Neural cell (in vitro differentiated cells): ENCODE measurements at regions not wholly inside any gene's neighbourhood (a gene's known extent, or its start where the extent isn't known, plus 50 kb on each side); places are given as distances from the start of the nearest gene placed in this dataset.

ENCODE experiments used
- H2AFZ ChIP-seq: fragments of 200-600, 300-800 bp; sonication (generic), shearing (Covaris generic); 2 replicates; pipeline ENCODE4 v1.6.0; 2014; ENCODE audit warnings: low read depth, mild to moderate bottlenecking, antibody characterized with exemption, low read length, moderate library complexity
- H3F3A ChIP-seq: fragments of 200-600 bp; shearing (Covaris generic); 2 replicates; pipeline ENCODE4 v1.6.1; 2016; ENCODE audit warnings: mild to moderate bottlenecking, moderate library complexity, mixed read lengths, antibody characterized with exemption, low read length; ENCODE audit not compliant: insufficient read depth, poor library complexity, severe bottlenecking
- H3K27ac ChIP-seq: fragments of 200-600, 300-800 bp; sonication (generic), shearing (Covaris generic); 2 replicates; pipeline ENCODE4 v1.5.1; 2014; ENCODE audit warnings: mild to moderate bottlenecking, low read length, moderate library complexity
- H3K27me3 ChIP-seq: fragments of 300-800, 200-600 bp; sonication (generic), shearing (Covaris generic); 2 replicates; pipeline ENCODE4 v1.6.0; 2014; ENCODE audit warnings: mild to moderate bottlenecking, low read depth, low read length, moderate library complexity; ENCODE audit not compliant: insufficient read depth
- H3K36me3 ChIP-seq: fragments of 300-800, 200-600 bp; sonication (generic), shearing (Covaris generic); 2 replicates; pipeline ENCODE4 v1.5.1; 2014; ENCODE audit warnings: mild to moderate bottlenecking, antibody characterized with exemption, low read length, moderate library complexity; ENCODE audit not compliant: insufficient read depth
- H3K4me2 ChIP-seq: fragments of 300-800, 200-600 bp; sonication (generic), shearing (Covaris generic); 2 replicates; pipeline ENCODE4 v1.6.0; 2014; ENCODE audit warnings: mild to moderate bottlenecking, low read length
- H3K4me3 ChIP-seq: fragments of 300-800, 200-600 bp; sonication (generic), shearing (Covaris generic); 2 replicates; pipeline ENCODE4 v1.5.1; 2014; ENCODE audit warnings: mild to moderate bottlenecking, low read length, moderate library complexity
- H3K79me2 ChIP-seq: fragments of 200-600 bp; shearing (Covaris generic); replicated peaks from 2 replicates; pipeline ENCODE4 v1.6.0; 2014; ENCODE audit warnings: mild to moderate bottlenecking, low read length, moderate library complexity; ENCODE audit not compliant: insufficient read depth
- H3K9ac ChIP-seq: fragments of 300-800, 200-600 bp; sonication (generic), shearing (Covaris generic); 2 replicates; pipeline ENCODE4 v1.6.1; 2016; ENCODE audit warnings: mild to moderate bottlenecking, low read length, mixed read lengths
- H3K9me2 ChIP-seq: fragments of 200-600 bp; shearing (Covaris generic); 2 replicates; pipeline ENCODE4 v1.6.1; 2016; ENCODE audit warnings: mild to moderate bottlenecking, low read length, mixed read lengths; ENCODE audit not compliant: insufficient read depth
- H3K9me3 ChIP-seq: fragments of 200-600, 300-800 bp; sonication (generic), shearing (Covaris generic); 2 replicates; pipeline ENCODE4 v1.6.1; 2016; ENCODE audit warnings: mild to moderate bottlenecking, mixed run types, low read length, moderate library complexity, mixed read lengths
- H4K20me1 ChIP-seq: fragments of 200-600 bp; shearing (Covaris generic); 2 replicates; pipeline ENCODE4 v1.6.1; 2016; ENCODE audit warnings: mild to moderate bottlenecking, mixed run types; ENCODE audit not compliant: insufficient read depth
- CTCF ChIP-seq: fragments of 450-650 bp; IDR thresholded peaks from 2 replicates; pipeline ENCODE4 v1.5.1; 2014; ENCODE audit warnings: antibody characterized with exemption, mild to moderate bottlenecking, moderate library complexity; ENCODE audit not compliant: poor library complexity, severe bottlenecking
- EP300 ChIP-seq: fragments of 450-650 bp; conservative IDR thresholded peaks from 2 replicates; pipeline ENCODE4 v1.6.1; 2014; ENCODE audit warnings: antibody characterized with exemption, mild to moderate bottlenecking, moderate library complexity; ENCODE audit not compliant: poor library complexity, severe bottlenecking
- EZH2 ChIP-seq: fragments of 200-600, 300-800 bp; shearing (Covaris generic), sonication (generic); IDR thresholded peaks from 2 replicates; pipeline ENCODE4 v1.6.1; 2014; ENCODE audit warnings: antibody characterized with exemption, low read length, borderline replicate concordance, mild to moderate bottlenecking; ENCODE audit not compliant: insufficient read depth, poor library complexity, severe bottlenecking
- MXI1 ChIP-seq: fragments of 450-650 bp; conservative IDR thresholded peaks from 2 replicates; pipeline ENCODE4 v1.6.1; 2014; ENCODE audit warnings: antibody characterized with exemption, mild to moderate bottlenecking; ENCODE audit not compliant: poor library complexity, severe bottlenecking
- POLR2AphosphoS5 ChIP-seq: IDR thresholded peaks from 2 replicates; pipeline ENCODE4 v1.6.1; 2012
- RAD21 ChIP-seq: fragments of 450-650 bp; conservative IDR thresholded peaks from 2 replicates; pipeline ENCODE4 v1.6.1; 2014; ENCODE audit warnings: antibody characterized with exemption, mild to moderate bottlenecking, moderate library complexity
- REST ChIP-seq: IDR thresholded peaks from 2 replicates; pipeline ENCODE4 v1.6.1; 2012; ENCODE audit warnings: borderline replicate concordance
- SMC3 ChIP-seq: fragments of 450-650 bp; conservative IDR thresholded peaks from 2 replicates; pipeline ENCODE4 v1.6.1; 2014; ENCODE audit warnings: antibody characterized with exemption, mild to moderate bottlenecking, moderate library complexity; ENCODE audit not compliant: poor library complexity
- TAF1 ChIP-seq: IDR thresholded peaks from 2 replicates; pipeline ENCODE4 v1.6.1; 2012; ENCODE audit warnings: low read depth

GRCh38 chr20:7601431-7601830 is 338.8 kb downstream of the HAO1 start:
- Histone ChIP-seq H4K20me1 (no peaks in the 10 kb centered on the region), H3K79me2 (no peaks in the 10 kb centered on the region), H3K36me3 (no peaks in the 10 kb centered on the region), H3K27ac (no peak overlapping the region), H3K4me3 (no peak overlapping the region), H3F3A (no peaks in the 10 kb centered on the region), H2AFZ (no peak overlapping the region), H3K9me2 (no peaks in the 10 kb centered on the region), H3K9me3 (no peaks in the 10 kb centered on the region), H3K4me2 (no peak overlapping the region), H3K27me3 (no peaks in the 10 kb centered on the region), H3K9ac (no peak overlapping the region)
- TF ChIP-seq SMC3, result no peak
- no peak for TF ChIP-seq MXI1
- TF ChIP-seq CTCF, result no peak
- TF ChIP-seq TAF1, result no peak
- no peak for TF ChIP-seq RAD21
- no peak for TF ChIP-seq EP300
- no peak for TF ChIP-seq EZH2
- TF ChIP-seq REST, result no peak
- no peak for TF ChIP-seq POLR2AphosphoS5

GRCh38 chr20:7606941-7607340 is 333.3 kb downstream of the HAO1 start:
- Histone ChIP-seq H2AFZ (no peak overlapping the region), H3K27ac (no peak overlapping the region), H4K20me1 (no peaks in the 10 kb centered on the region), H3K9me3 (no peaks in the 10 kb centered on the region), H3K27me3 (no peaks in the 10 kb centered on the region), H3K4me3 (no peak overlapping the region), H3F3A (no peaks in the 10 kb centered on the region), H3K4me2 (no peak overlapping the region), H3K9ac (no peak overlapping the region), H3K79me2 (no peaks in the 10 kb centered on the region), H3K36me3 (no peaks in the 10 kb centered on the region), H3K9me2 (no peaks in the 10 kb centered on the region)
- TF ChIP-seq REST (no peak), POLR2AphosphoS5 (no peak), EP300 (no peak), SMC3 (no peak), CTCF (no peak), RAD21 (no peak), TAF1 (no peak), MXI1 (no peak), EZH2 (no peak)
